ENCODE measurements at regions not wholly inside any gene's neighbourhood (a gene's known extent, or its start where the extent isn't known, plus 50 kb on each side); places are given as distances from the start of the nearest gene placed in this dataset.

GRCh38 chr7:37504801-37505200, 56.1 kb upstream of the ELMO1 start:
- Histone ChIP-seq H3K9me3 (replicated peaks) (no peaks in the 10 kb centered on the region), H3K27me3 (replicated peaks) (no peaks in the 10 kb centered on the region; the same call in 1 of the 2 replicates), H3K27ac (no peak overlapping the region), H3K36me3 (no peaks in the 10 kb centered on the region), H3K4me3 (no peak overlapping the region), H3K4me1 (replicated peaks) (no peaks in the 10 kb centered on the region)
- no peak for DNase-seq (ENCODE audit: low read depth in 1 of 2, low spot score in 2 of 2)

- H3K4me3 ChIP-seq: no peak overlapping the region
- no peaks in the 10 kb centered on the region; the same call in 1 of the 2 replicates for H3K27me3 ChIP-seq (replicated peaks)
- H3K9me3 ChIP-seq (replicated peaks): no peaks in the 10 kb centered on the region
- no peak for DNase-seq (ENCODE audit: low read depth in 1 of 2, low spot score in 2 of 2)
- no peaks in the 10 kb centered on the region for H3K4me1 ChIP-seq (replicated peaks)
- H3K27ac ChIP-seq: no peak overlapping the region
- H3K36me3 ChIP-seq: no peaks in the 10 kb centered on the region
Measured at GRCh38 chr7:37505750-37506353, 57.2 kb upstream of the ELMO1 start.

- no peak overlapping the region for H3K27ac ChIP-seq
- no peaks in the 10 kb centered on the region for H3K4me1 ChIP-seq (replicated peaks)
- H3K9me3 ChIP-seq (replicated peaks): no peaks in the 10 kb centered on the region
- no peak overlapping the region for H3K4me3 ChIP-seq
- no peaks in the 10 kb centered on the region for H3K36me3 ChIP-seq
- DNase-seq (ENCODE audit: low read depth in 1 of 2, low spot score in 2 of 2): no peak
- no peaks in the 10 kb centered on the region; the same call in 1 of the 2 replicates for H3K27me3 ChIP-seq (replicated peaks)
Measured at GRCh38 chr7:37508118-37508517, 59.5 kb upstream of the ELMO1 start.

GRCh38 chr7:37510043-37510634, 61.5 kb upstream of the ELMO1 start:
- Histone ChIP-seq H3K27ac (no peak overlapping the region), H3K36me3 (no peaks in the 10 kb centered on the region), H3K4me1 (replicated peaks) (no peaks in the 10 kb centered on the region), H3K4me3 (no peak overlapping the region), H3K9me3 (replicated peaks) (no peaks in the 10 kb centered on the region), H3K27me3 (replicated peaks) (no peaks in the 10 kb centered on the region; the same call in 1 of the 2 replicates)
- DNase-seq (ENCODE audit: low read depth in 1 of 2, low spot score in 2 of 2): peak in 1 of 2 experiments; percentile 4

- H3K4me1 ChIP-seq (replicated peaks): no peaks in the 10 kb centered on the region
- no peak overlapping the region for H3K27ac ChIP-seq
- H3K4me3 ChIP-seq: no peak overlapping the region
- no peaks in the 10 kb centered on the region for H3K9me3 ChIP-seq (replicated peaks)
- H3K27me3 ChIP-seq (replicated peaks): no peaks in the 10 kb centered on the region
- DNase-seq (ENCODE audit: low read depth in 1 of 2, low spot score in 2 of 2): no peak
- H3K36me3 ChIP-seq: no peaks in the 10 kb centered on the region
Measured at GRCh38 chr7:37511915-37512314, 63.3 kb upstream of the ELMO1 start.

GRCh38 chr7:37514497-37514896, 65.8 kb upstream of the ELMO1 start:
- no peaks in the 10 kb centered on the region for H3K27me3 ChIP-seq (replicated peaks)
- no peak overlapping the region for H3K4me3 ChIP-seq
- no peaks in the 10 kb centered on the region for H3K4me1 ChIP-seq (replicated peaks)
- H3K27ac ChIP-seq: no peak overlapping the region
- no peaks in the 10 kb centered on the region for H3K9me3 ChIP-seq (replicated peaks)
- DNase-seq (ENCODE audit: low read depth in 1 of 2, low spot score in 2 of 2): no peak
- H3K36me3 ChIP-seq: no peaks in the 10 kb centered on the region

GRCh38 chr7:37516664-37517063, 68.0 kb upstream of the ELMO1 start:
- no peaks in the 10 kb centered on the region for H3K27me3 ChIP-seq (replicated peaks)
- no peaks in the 10 kb centered on the region for H3K9me3 ChIP-seq (replicated peaks)
- no peak overlapping the region for H3K4me3 ChIP-seq
- H3K4me1 ChIP-seq (replicated peaks): no peaks in the 10 kb centered on the region
- no peak overlapping the region for H3K27ac ChIP-seq
- H3K36me3 ChIP-seq: no peaks in the 10 kb centered on the region
- no peak for DNase-seq (ENCODE audit: low read depth in 1 of 2, low spot score in 2 of 2)

- Histone ChIP-seq H3K27ac (no peak overlapping the region), H3K4me3 (no peak overlapping the region), H3K27me3 (replicated peaks) (no peaks in the 10 kb centered on the region), H3K36me3 (no peaks in the 10 kb centered on the region), H3K9me3 (replicated peaks) (no peaks in the 10 kb centered on the region), H3K4me1 (replicated peaks) (no peaks in the 10 kb centered on the region)
- DNase-seq (ENCODE audit: low read depth in 1 of 2, low spot score in 2 of 2): no peak
Measured at GRCh38 chr7:37518266-37518665, 69.6 kb upstream of the ELMO1 start.

- Histone ChIP-seq H3K9me3 (replicated peaks) (no peaks in the 10 kb centered on the region), H3K36me3 (no peaks in the 10 kb centered on the region), H3K4me3 (no peak overlapping the region), H3K27ac (no peak overlapping the region), H3K4me1 (replicated peaks) (no peaks in the 10 kb centered on the region), H3K27me3 (replicated peaks) (no peaks in the 10 kb centered on the region)
- DNase-seq (ENCODE audit: low read depth in 1 of 2, low spot score in 2 of 2): no peak
Measured at GRCh38 chr7:37524056-37524455, 75.4 kb upstream of the ELMO1 start.

- Histone ChIP-seq H3K4me1 (replicated peaks) (no peaks in the 10 kb centered on the region), H3K4me3 (no peak overlapping the region), H3K27me3 (replicated peaks) (no peaks in the 10 kb centered on the region), H3K9me3 (replicated peaks) (no peaks in the 10 kb centered on the region), H3K36me3 (no peaks in the 10 kb centered on the region), H3K27ac (no peak overlapping the region)
- no peak for DNase-seq (ENCODE audit: low read depth in 1 of 2, low spot score in 2 of 2)
Measured at GRCh38 chr7:37524797-37525196, 76.1 kb upstream of the ELMO1 start.

GRCh38 chr7:37526623-37527022, 78.0 kb upstream of the ELMO1 start:
- no peaks in the 10 kb centered on the region for H3K4me1 ChIP-seq (replicated peaks)
- H3K9me3 ChIP-seq (replicated peaks): no peaks in the 10 kb centered on the region
- H3K4me3 ChIP-seq: no peak overlapping the region
- no peak for DNase-seq (ENCODE audit: low read depth in 1 of 2, low spot score in 2 of 2)
- H3K36me3 ChIP-seq: no peaks in the 10 kb centered on the region
- no peaks in the 10 kb centered on the region for H3K27me3 ChIP-seq (replicated peaks)
- H3K27ac ChIP-seq: no peak overlapping the region

GRCh38 chr7:37527109-37527508, 78.4 kb upstream of the ELMO1 start:
- Histone ChIP-seq H3K27ac (no peak overlapping the region), H3K9me3 (replicated peaks) (no peaks in the 10 kb centered on the region), H3K27me3 (replicated peaks) (no peaks in the 10 kb centered on the region), H3K4me1 (replicated peaks) (no peaks in the 10 kb centered on the region), H3K4me3 (no peak overlapping the region), H3K36me3 (no peaks in the 10 kb centered on the region)
- DNase-seq (ENCODE audit: low read depth in 1 of 2, low spot score in 2 of 2): no peak

GRCh38 chr7:37531225-37531624, 82.6 kb upstream of the ELMO1 start:
- no peaks in the 10 kb centered on the region for H3K27me3 ChIP-seq (replicated peaks)
- no peak overlapping the region for H3K4me3 ChIP-seq
- H3K36me3 ChIP-seq: no peaks in the 10 kb centered on the region
- H3K9me3 ChIP-seq (replicated peaks): no peaks in the 10 kb centered on the region
- H3K4me1 ChIP-seq (replicated peaks): no peaks in the 10 kb centered on the region
- H3K27ac ChIP-seq: no peak overlapping the region
- DNase-seq (ENCODE audit: low read depth in 1 of 2, low spot score in 2 of 2): no peak

GRCh38 chr7:37532636-37533035, 84.0 kb upstream of the ELMO1 start:
- no peak overlapping the region for H3K27ac ChIP-seq
- no peak for DNase-seq (ENCODE audit: low read depth in 1 of 2, low spot score in 2 of 2)
- no peaks in the 10 kb centered on the region for H3K36me3 ChIP-seq
- no peaks in the 10 kb centered on the region for H3K27me3 ChIP-seq (replicated peaks)
- H3K4me1 ChIP-seq (replicated peaks): no peaks in the 10 kb centered on the region
- no peaks in the 10 kb centered on the region for H3K9me3 ChIP-seq (replicated peaks)
- no peak overlapping the region for H3K4me3 ChIP-seq

Data from SJSA1 (cell line).